HepG2 (cell line): ENCODE measurements at regions not wholly inside any gene's neighbourhood (a gene's known extent, or its start where the extent isn't known, plus 50 kb on each side); places are given as distances from the start of the nearest gene placed in this dataset.

Experiments used
- ZBTB21 ChIP-seq: sonication (generic); formaldehyde crosslinking; IDR thresholded peaks from 2 replicates; pipeline ENCODE4 v1.4.0; 2020; ENCODE audit warnings: missing genetic modification reagents
- ZFP90 ChIP-seq: sonication (generic); formaldehyde crosslinking; IDR thresholded peaks from 2 replicates; pipeline ENCODE4 v1.8.0; 2022; ENCODE audit warnings: missing genetic modification reagents, mild to moderate bottlenecking, inconsistent platforms, borderline replicate concordance
- TF ChIP-seq, protein P1 (sequence below): sonication (generic); formaldehyde crosslinking; IDR thresholded peaks from 2 replicates; pipeline ENCODE4 v1.4.0; 2020; ENCODE audit warnings: missing genetic modification reagents

DNA sequence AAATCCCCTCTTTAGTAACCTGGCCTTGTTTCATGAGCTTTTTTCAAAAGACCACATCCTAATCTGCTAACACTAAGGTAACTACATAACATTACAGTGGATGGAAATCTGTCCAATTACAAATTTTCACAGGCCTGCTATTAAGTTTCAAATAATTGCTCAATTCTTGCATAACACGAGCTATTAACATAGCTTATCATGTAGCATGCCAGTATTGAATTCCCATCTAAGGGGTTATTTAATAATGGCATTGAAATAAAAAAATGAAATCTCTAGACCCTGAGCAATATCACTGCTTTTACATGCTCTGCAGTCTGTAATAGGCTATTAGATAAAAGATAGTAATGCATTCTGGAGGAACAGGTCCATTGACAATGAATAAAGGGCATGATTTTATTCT lies 748.3 kb upstream of the NECTIN3 start:
- TF ChIP-seq, protein P1, sequence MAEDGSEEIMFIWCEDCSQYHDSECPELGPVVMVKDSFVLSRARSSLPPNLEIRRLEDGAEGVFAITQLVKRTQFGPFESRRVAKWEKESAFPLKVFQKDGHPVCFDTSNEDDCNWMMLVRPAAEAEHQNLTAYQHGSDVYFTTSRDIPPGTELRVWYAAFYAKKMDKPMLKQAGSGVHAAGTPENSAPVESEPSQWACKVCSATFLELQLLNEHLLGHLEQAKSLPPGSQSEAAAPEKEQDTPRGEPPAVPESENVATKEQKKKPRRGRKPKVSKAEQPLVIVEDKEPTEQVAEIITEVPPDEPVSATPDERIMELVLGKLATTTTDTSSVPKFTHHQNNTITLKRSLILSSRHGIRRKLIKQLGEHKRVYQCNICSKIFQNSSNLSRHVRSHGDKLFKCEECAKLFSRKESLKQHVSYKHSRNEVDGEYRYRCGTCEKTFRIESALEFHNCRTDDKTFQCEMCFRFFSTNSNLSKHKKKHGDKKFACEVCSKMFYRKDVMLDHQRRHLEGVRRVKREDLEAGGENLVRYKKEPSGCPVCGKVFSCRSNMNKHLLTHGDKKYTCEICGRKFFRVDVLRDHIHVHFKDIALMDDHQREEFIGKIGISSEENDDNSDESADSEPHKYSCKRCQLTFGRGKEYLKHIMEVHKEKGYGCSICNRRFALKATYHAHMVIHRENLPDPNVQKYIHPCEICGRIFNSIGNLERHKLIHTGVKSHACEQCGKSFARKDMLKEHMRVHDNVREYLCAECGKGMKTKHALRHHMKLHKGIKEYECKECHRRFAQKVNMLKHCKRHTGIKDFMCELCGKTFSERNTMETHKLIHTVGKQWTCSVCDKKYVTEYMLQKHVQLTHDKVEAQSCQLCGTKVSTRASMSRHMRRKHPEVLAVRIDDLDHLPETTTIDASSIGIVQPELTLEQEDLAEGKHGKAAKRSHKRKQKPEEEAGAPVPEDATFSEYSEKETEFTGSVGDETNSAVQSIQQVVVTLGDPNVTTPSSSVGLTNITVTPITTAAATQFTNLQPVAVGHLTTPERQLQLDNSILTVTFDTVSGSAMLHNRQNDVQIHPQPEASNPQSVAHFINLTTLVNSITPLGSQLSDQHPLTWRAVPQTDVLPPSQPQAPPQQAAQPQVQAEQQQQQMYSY (CRISPR knock-in tag) = no peak
- TF ChIP-seq ZFP90 (CRISPR knock-in tag) = no peak
- no peak for TF ChIP-seq ZBTB21
